ENCODE measurements at regions not wholly inside any gene's neighbourhood (a gene's known extent, or its start where the extent isn't known, plus 50 kb on each side); places are given as distances from the start of the nearest gene placed in this dataset.

GRCh38 chr1:233805786-233806185, 98.7 kb upstream of the SLC35F3 start:
- H3K4me3 ChIP-seq: no peak overlapping the region
- no peak for DNase-seq
- H3K36me3 ChIP-seq: no peaks in the 10 kb centered on the region
- peaks cover 0 to 7% of the 10 kb centered on the region in 2 donors for H3K9me3 ChIP-seq
- no peak overlapping the region for H3K27ac ChIP-seq
- intact Hi-C loops (cut with DNase I; ENCODE audit: low total_unique reads) (no loop called here), in situ Hi-C loops (cut with MboI; ENCODE audit: low pct_ligation_motif_present in 1 of 4, low pct_unique_long_range_greater_than_20kb in 1 of 4, low sequenced_read_pairs in 3 of 4) (loop anchor here in 1 of 4 donors (10.0 kb wide), 1 partner anchor 501 kb away; no protein-coding TSS in a partner anchor)
- 84 to 93% methylated on average over 2 of the region's 2 CpGs for WGBS, 2 donors (ENCODE audit: low coverage in 1 of 2)
- no peaks in the 10 kb centered on the region for H3K27me3 ChIP-seq
- H3K4me1 ChIP-seq: no peaks in the 10 kb centered on the region
- no peak for TF ChIP-seq POLR2AphosphoS5 (IDR thresholded peaks at IDR 0.05)
- no peak for TF ChIP-seq EP300 (IDR thresholded peaks at IDR 0.05; ENCODE audit: low read depth)
- no peak for TF ChIP-seq POLR2A (IDR thresholded peaks at IDR 0.05)
- TF ChIP-seq, protein P1, sequence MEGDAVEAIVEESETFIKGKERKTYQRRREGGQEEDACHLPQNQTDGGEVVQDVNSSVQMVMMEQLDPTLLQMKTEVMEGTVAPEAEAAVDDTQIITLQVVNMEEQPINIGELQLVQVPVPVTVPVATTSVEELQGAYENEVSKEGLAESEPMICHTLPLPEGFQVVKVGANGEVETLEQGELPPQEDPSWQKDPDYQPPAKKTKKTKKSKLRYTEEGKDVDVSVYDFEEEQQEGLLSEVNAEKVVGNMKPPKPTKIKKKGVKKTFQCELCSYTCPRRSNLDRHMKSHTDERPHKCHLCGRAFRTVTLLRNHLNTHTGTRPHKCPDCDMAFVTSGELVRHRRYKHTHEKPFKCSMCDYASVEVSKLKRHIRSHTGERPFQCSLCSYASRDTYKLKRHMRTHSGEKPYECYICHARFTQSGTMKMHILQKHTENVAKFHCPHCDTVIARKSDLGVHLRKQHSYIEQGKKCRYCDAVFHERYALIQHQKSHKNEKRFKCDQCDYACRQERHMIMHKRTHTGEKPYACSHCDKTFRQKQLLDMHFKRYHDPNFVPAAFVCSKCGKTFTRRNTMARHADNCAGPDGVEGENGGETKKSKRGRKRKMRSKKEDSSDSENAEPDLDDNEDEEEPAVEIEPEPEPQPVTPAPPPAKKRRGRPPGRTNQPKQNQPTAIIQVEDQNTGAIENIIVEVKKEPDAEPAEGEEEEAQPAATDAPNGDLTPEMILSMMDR (IDR thresholded peaks at IDR 0.05): no peak

DNA sequence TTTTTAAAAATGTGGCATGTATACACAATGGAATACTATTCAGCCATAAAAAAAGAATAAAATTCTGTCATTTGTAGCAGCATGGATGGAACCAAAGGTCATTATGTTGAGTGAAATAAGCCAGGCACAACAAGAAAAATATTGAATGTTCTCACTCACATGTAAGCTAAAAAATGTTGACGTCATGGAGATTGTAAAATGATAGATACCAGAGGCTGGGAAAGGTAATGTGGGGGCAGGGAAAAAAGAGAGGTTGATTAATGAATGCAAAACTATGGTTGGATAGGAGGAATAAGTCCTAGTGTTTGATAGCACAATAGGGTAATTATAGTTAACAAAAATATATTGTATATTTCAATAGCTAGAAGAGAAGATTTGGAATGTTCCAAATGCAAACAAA, 89.1 kb upstream of the SLC35F3 start:
- H3K27me3 ChIP-seq: peaks cover 6% of the 10 kb centered on the region
- H3K9me3 ChIP-seq: no peaks in the 10 kb centered on the region
- intact Hi-C loops (cut with DNase I; ENCODE audit: low total_unique reads) (no loop called here), in situ Hi-C loops (cut with MboI; ENCODE audit: low pct_ligation_motif_present in 1 of 4, low pct_unique_long_range_greater_than_20kb in 1 of 4, low sequenced_read_pairs in 3 of 4) (no loop called here)
- no peak for TF ChIP-seq POLR2A (IDR thresholded peaks at IDR 0.05)
- TF ChIP-seq POLR2AphosphoS5 (IDR thresholded peaks at IDR 0.05): no peak
- TF ChIP-seq EP300 (IDR thresholded peaks at IDR 0.05; ENCODE audit: low read depth): no peak
- TF ChIP-seq, protein P1 (IDR thresholded peaks at IDR 0.05): no peak
- no peaks in the 10 kb centered on the region for H3K36me3 ChIP-seq
- H3K27ac ChIP-seq: no peak overlapping the region
- no peak for DNase-seq
- H3K4me1 ChIP-seq: no peaks in the 10 kb centered on the region
- 13 to 75% methylated on average over 1 of the region's 1 CpG for WGBS, 2 donors (ENCODE audit: low coverage in 1 of 2)
- H3K4me3 ChIP-seq: no peak overlapping the region

- 40 to 64% methylated on average over 1 to 3 of the region's 3 CpGs for WGBS, 2 donors (ENCODE audit: low coverage in 1 of 2)
- TF ChIP-seq POLR2A (IDR thresholded peaks at IDR 0.05) (no peak), POLR2AphosphoS5 (IDR thresholded peaks at IDR 0.05) (no peak)
- TF ChIP-seq, protein P1 (IDR thresholded peaks at IDR 0.05): no peak
- H3K27me3 ChIP-seq: peaks cover 6% of the 10 kb centered on the region
- in situ Hi-C loops (cut with MboI; ENCODE audit: low pct_ligation_motif_present in 1 of 4, low pct_unique_long_range_greater_than_20kb in 1 of 4, low sequenced_read_pairs in 3 of 4): no loop called here
- no peak overlapping the region for H3K27ac ChIP-seq
- no peak overlapping the region for H3K4me3 ChIP-seq
- no peaks in the 10 kb centered on the region for H3K36me3 ChIP-seq
- no peaks in the 10 kb centered on the region for H3K4me1 ChIP-seq
- no peaks in the 10 kb centered on the region for H3K9me3 ChIP-seq
- no peak for DNase-seq
- intact Hi-C loops (cut with DNase I; ENCODE audit: low total_unique reads): no loop called here
These were observed 88.6 kb upstream of the SLC35F3 start for GRCh38 chr1:233815865-233816264.

GRCh38 chr1:233816348-233816747, 88.1 kb upstream of the SLC35F3 start:
- no peak overlapping the region for H3K4me3 ChIP-seq
- peaks cover 6% of the 10 kb centered on the region for H3K27me3 ChIP-seq
- H3K9me3 ChIP-seq: no peaks in the 10 kb centered on the region
- in situ Hi-C loops (cut with MboI; ENCODE audit: low pct_ligation_motif_present in 1 of 4, low pct_unique_long_range_greater_than_20kb in 1 of 4, low sequenced_read_pairs in 3 of 4) (no loop called here), intact Hi-C loops (cut with DNase I; ENCODE audit: low total_unique reads) (no loop called here)
- H3K27ac ChIP-seq: no peak overlapping the region
- no peak for DNase-seq
- TF ChIP-seq, protein P1 (IDR thresholded peaks at IDR 0.05): no peak
- TF ChIP-seq EP300 (IDR thresholded peaks at IDR 0.05; ENCODE audit: low read depth): no peak
- no peak for TF ChIP-seq POLR2AphosphoS5 (IDR thresholded peaks at IDR 0.05)
- TF ChIP-seq POLR2A (IDR thresholded peaks at IDR 0.05): no peak
- H3K4me1 ChIP-seq: no peaks in the 10 kb centered on the region
- H3K36me3 ChIP-seq: no peaks in the 10 kb centered on the region
- WGBS, 2 donors (ENCODE audit: low coverage in 1 of 2): 71 to 78% methylated on average over 1 to 2 of the region's 2 CpGs

All from transverse colon (tissue), 4 donors.